Colonic mucosa (tissue), 4 donors: ENCODE measurements at regions not wholly inside any gene's neighbourhood (a gene's known extent, or its start where the extent isn't known, plus 50 kb on each side); places are given as distances from the start of the nearest gene placed in this dataset.
"Not testable (repeated sequence)": the region's sequence is repeated elsewhere in the genome, so short reads cannot be mapped to it uniquely, and the experiment has no call there.

Source experiments
- DNase-seq: peaks from one replicate; pipeline ENCODE4 v3.0.0-alpha.2; 2020
- H3K27ac ChIP-seq: fragments of 200-600 bp; one replicate; pipeline ENCODE4 v1.8.0; 2021
- H3K27me3 ChIP-seq: fragments of 200-600 bp; one replicate; pipeline ENCODE4 v1.8.0; 2021
- H3K36me3 ChIP-seq: fragments of 200-600 bp; one replicate; pipeline ENCODE4 v1.8.0; 2021
- H3K4me1 ChIP-seq: fragments of 200-600 bp; one replicate; pipeline ENCODE4 v1.8.0; 2021; ENCODE audit warnings: mild to moderate bottlenecking
- H3K4me3 ChIP-seq: fragments of 200-600 bp; one replicate; pipeline ENCODE4 v1.8.0; 2021
- H3K9ac ChIP-seq, 2 donors: one replicate each; pipeline ENCODE4 v1.7.0; 2013; ENCODE audit warnings: control low read depth in 2 of 2, low read depth in 2 of 2, low read length in 2 of 2
- H3K9me3 ChIP-seq: fragments of 200-600 bp; one replicate; pipeline ENCODE4 v1.8.0; 2021
- CTCF ChIP-seq: fragments of 200-600 bp; IDR thresholded peaks from one replicate; pipeline ENCODE4 v1.8.0; 2022; ENCODE audit warnings: antibody characterized with exemption, mild to moderate bottlenecking
- intact Hi-C: fragments of 100-400 bp; cut with DNase I; formaldehyde crosslinking; loops from one replicate; pipeline ENCODE4 v1.14.1; 2022
- donor health status: healthy.
- donor health status: DM: no; HTN: no; CAD: no.
- donor health status: DM: no; HTN: no; CAD: no.

GRCh38 chr2:16199882-16200553 lies 259.7 kb downstream of the MYCN start:
- Histone ChIP-seq H3K27ac (no peak overlapping the region), H3K4me3 (no peak overlapping the region), H3K9me3 (no peaks in the 10 kb centered on the region), H3K27me3 (no peaks in the 10 kb centered on the region), H3K4me1 (peaks cover 12% of the 10 kb centered on the region), H3K9ac (no peak overlapping the region), H3K36me3 (no peaks in the 10 kb centered on the region)
- no peak for DNase-seq
- no peak for TF ChIP-seq CTCF
- intact Hi-C loops = no loop called here

- H3K27ac ChIP-seq, H3K9me3 ChIP-seq, H3K4me3 ChIP-seq, DNase-seq, H3K9ac ChIP-seq, H3K36me3 ChIP-seq, H3K27me3 ChIP-seq, intact Hi-C loops: not testable (repeated sequence)
- H3K4me1 ChIP-seq = peaks cover 12% of the 10 kb centered on the region
Observed at GRCh38 chr2:16199241-16199640, 258.9 kb downstream of the MYCN start.

DNA sequence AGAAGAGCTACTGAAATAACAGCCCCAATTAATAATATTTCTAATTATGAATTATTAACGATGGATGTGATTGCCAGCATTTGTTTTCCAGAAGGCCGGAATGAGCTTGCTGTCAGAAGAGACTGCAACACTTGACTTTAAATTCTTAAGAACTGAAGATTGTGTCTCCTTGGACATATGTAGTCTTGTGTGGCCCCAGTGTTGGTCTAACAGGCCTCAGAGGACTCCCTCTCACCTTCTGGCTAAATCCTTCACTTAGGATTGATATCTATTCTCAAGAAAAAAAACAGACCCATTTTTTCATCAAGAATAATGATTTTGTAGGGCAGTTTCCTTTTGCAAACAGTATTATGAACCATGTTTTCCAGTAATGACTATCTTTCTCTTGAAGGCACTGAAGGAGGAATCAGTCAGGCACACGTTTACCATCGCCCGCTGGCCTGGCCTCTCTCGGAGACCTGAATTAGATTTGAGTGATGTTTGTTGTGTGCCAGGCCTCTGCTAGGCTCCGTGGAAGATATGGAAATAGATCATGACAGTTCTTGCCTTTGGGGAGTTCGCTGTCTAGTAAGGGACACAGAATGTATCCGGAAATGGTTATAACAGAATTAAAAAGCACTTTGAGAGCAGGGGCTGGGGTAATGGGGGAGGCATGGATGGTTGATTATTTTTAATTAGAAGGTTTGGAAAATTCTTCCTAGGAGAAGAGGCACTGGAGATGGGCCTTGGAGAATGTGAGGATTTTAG lies 258.0 kb downstream of the MYCN start:
- Histone ChIP-seq H3K4me3 (no peak overlapping the region), H3K9me3 (no peaks in the 10 kb centered on the region), H3K36me3 (no peaks in the 10 kb centered on the region), H3K27me3 (no peaks in the 10 kb centered on the region), H3K4me1 (peaks cover 5% of the 10 kb centered on the region), H3K27ac (no peak overlapping the region), H3K9ac (no peak overlapping the region)
- intact Hi-C loops = no loop called here
- DNase-seq = no peak
- TF ChIP-seq CTCF = no peak

DNA sequence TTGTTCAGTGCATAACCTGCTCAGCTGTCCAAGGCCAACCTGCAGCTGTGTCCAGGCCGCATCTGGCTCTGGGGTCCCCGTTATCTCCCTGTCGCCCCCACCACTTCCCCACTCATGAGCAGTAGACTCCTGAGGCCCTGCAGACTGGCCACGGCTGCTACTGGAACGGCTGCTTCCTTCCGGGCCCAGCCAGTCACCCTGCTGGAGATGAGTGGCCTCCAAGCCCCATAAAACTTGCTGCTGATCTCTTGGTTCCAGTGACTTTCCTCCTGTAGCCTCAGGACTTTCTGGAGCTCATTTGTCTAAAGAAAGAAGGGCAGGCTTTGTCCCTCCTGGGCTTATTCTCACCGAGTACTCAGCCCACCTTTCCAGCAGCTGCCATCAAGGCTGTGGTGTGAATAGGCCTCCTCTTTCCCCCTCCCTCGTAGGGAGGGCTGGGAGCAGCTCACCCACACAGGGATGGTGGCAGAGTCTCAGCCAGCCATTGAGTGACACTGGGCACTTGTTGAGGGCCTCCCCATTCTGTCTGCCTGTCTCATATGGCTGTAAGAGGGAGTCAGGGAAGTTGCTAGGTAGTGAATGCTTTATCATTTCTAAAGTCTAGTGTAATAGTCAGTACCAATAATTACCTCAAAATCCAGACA lies 257.3 kb downstream of the MYCN start:
- TF ChIP-seq CTCF = no peak
- intact Hi-C loops = no loop called here
- Histone ChIP-seq H3K9me3 (no peaks in the 10 kb centered on the region), H3K27ac (no peak overlapping the region), H3K36me3 (no peaks in the 10 kb centered on the region), H3K4me3 (no peak overlapping the region), H3K4me1 (peaks cover 3% of the 10 kb centered on the region), H3K27me3 (no peaks in the 10 kb centered on the region), H3K9ac (no peak overlapping the region)
- DNase-seq = no peak

GRCh38 chr2:16196687-16197503 lies 256.5 kb downstream of the MYCN start:
- Histone ChIP-seq H3K4me3 (no peak overlapping the region), H3K27me3 (no peaks in the 10 kb centered on the region), H3K4me1 (no peaks in the 10 kb centered on the region), H3K9ac (no peak overlapping the region), H3K36me3 (no peaks in the 10 kb centered on the region), H3K27ac (no peak overlapping the region), H3K9me3 (no peaks in the 10 kb centered on the region)
- no peak for DNase-seq
- intact Hi-C loops = no loop called here
- TF ChIP-seq CTCF = no peak
